Nephron progenitor cell (in vitro differentiated cells): ENCODE measurements at regions not wholly inside any gene's neighbourhood (a gene's known extent, or its start where the extent isn't known, plus 50 kb on each side); places are given as distances from the start of the nearest gene placed in this dataset.

ENCODE experiments used
- DNase-seq: peaks from one replicate; pipeline ENCODE4 v3.0.0; 2021
- H3K27ac Mint-ChIP-seq: 2 replicates; pipeline ENCODE4 v1.8.0; 2021; ENCODE audit warnings: mild to moderate bottlenecking, moderate library complexity, mixed read lengths
- H3K27me3 Mint-ChIP-seq: 2 replicates; pipeline ENCODE4 v1.8.0; 2021; ENCODE audit warnings: mild to moderate bottlenecking, low read depth, mixed read lengths; ENCODE audit not compliant: poor library complexity
- H3K36me3 Mint-ChIP-seq: 2 replicates; pipeline ENCODE4 v1.8.0; 2021; ENCODE audit warnings: low read depth, mixed read lengths
- H3K4me1 Mint-ChIP-seq: 2 replicates; pipeline ENCODE4 v1.8.0; 2021; ENCODE audit warnings: mixed read lengths
- H3K4me3 Mint-ChIP-seq: 2 replicates; pipeline ENCODE4 v1.8.0; 2021; ENCODE audit warnings: mild to moderate bottlenecking, moderate library complexity, mixed read lengths
- H3K9me3 Mint-ChIP-seq: 2 replicates; pipeline ENCODE4 v1.8.0; 2021; ENCODE audit warnings: mild to moderate bottlenecking, moderate library complexity, mixed read lengths
- TF ChIP-seq, protein P1 (sequence below): fragments of 200-600 bp; sonication (generic); IDR thresholded peaks from 2 replicates; pipeline ENCODE4 v1.5.0; 2021; ENCODE audit warnings: antibody characterized with exemption

DNA sequence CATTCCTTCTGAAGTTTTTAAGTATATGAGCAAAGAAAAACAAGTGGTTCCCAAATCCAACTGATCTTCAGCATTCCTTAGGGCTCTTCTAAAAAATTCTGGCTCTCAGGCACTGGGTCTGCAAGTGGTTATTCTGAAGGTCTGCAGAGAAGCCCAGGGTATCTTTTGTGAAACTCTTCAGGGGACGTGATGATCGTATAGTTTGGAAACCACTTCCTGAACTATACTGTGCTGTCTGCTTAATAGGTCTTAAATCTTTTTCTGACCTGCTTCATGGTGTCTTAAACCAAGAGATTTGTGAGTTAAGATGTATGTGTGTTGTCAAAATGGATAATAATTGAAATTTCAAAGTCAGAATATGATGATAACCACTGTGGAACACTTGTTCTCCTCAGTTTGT lies 115.5 kb downstream of the LHX9 start:
- Mint-ChIP-seq H3K27me3 (no peaks in the 10 kb centered on the region), H3K36me3 (no peaks in the 10 kb centered on the region), H3K9me3 (no peaks in the 10 kb centered on the region), H3K27ac (no peak overlapping the region), H3K4me3 (no peak overlapping the region), H3K4me1 (peaks cover 7% of the 10 kb centered on the region)
- no peak for DNase-seq
- TF ChIP-seq, protein P1, sequence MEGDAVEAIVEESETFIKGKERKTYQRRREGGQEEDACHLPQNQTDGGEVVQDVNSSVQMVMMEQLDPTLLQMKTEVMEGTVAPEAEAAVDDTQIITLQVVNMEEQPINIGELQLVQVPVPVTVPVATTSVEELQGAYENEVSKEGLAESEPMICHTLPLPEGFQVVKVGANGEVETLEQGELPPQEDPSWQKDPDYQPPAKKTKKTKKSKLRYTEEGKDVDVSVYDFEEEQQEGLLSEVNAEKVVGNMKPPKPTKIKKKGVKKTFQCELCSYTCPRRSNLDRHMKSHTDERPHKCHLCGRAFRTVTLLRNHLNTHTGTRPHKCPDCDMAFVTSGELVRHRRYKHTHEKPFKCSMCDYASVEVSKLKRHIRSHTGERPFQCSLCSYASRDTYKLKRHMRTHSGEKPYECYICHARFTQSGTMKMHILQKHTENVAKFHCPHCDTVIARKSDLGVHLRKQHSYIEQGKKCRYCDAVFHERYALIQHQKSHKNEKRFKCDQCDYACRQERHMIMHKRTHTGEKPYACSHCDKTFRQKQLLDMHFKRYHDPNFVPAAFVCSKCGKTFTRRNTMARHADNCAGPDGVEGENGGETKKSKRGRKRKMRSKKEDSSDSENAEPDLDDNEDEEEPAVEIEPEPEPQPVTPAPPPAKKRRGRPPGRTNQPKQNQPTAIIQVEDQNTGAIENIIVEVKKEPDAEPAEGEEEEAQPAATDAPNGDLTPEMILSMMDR, result no peak

DNA sequence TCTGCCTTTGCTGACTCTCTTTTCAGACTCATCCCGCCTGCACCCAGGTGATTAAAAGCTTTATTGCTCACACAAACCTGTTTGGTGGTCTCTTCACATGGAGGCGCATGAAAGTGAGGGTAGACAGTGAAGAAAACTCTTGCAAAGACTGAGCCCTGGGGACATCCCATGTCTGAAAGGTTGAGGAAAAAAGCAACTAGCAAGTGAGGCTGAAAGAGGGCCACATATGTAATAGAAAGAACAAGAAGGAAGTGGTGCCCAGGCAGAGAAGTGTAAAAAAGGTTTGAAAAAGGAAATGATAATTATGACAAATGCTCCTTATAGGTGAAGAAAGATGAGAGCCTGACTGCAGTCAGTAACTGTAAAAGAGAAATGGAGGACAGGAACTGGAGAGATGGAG lies 115.9 kb upstream of the NEK7 start:
- TF ChIP-seq, protein P1, result no peak
- DNase-seq, result no peak
- no peak overlapping the region for H3K4me3 Mint-ChIP-seq
- H3K36me3 Mint-ChIP-seq, result no peaks in the 10 kb centered on the region
- H3K9me3 Mint-ChIP-seq, result no peaks in the 10 kb centered on the region
- H3K4me1 Mint-ChIP-seq, result no peaks in the 10 kb centered on the region
- no peaks in the 10 kb centered on the region for H3K27me3 Mint-ChIP-seq
- no peak overlapping the region for H3K27ac Mint-ChIP-seq

GRCh38 chr1:198042168-198042567 lies 114.6 kb upstream of the NEK7 start:
- Mint-ChIP-seq H3K4me3 (no peak overlapping the region), H3K27ac (no peak overlapping the region), H3K4me1 (no peaks in the 10 kb centered on the region), H3K27me3 (no peaks in the 10 kb centered on the region), H3K9me3 (no peaks in the 10 kb centered on the region), H3K36me3 (no peaks in the 10 kb centered on the region)
- DNase-seq, result no peak
- TF ChIP-seq, protein P1, result no peak

DNA sequence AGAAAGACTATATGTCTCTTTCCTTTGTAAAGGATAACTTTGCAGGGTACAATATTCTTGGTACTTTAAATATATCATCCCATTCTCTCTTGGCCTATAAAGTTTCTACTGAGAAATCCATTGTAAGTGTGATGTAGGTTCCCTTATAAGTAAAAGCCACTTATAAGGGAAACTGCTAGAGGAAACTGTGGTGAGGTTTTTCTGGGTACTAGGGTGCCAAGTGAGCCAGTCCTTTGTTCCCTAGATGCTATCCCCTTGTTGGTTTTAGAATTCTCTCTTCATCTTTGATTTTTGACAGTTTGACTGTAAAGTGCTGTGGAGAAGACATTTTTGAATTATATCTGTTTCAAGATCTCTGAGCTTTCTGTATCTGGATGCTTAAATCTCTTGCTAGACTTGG lies 108.9 kb upstream of the NEK7 start:
- Mint-ChIP-seq H3K4me3 (no peak overlapping the region), H3K36me3 (no peaks in the 10 kb centered on the region), H3K27me3 (no peaks in the 10 kb centered on the region), H3K4me1 (no peaks in the 10 kb centered on the region), H3K9me3 (peaks cover 9% of the 10 kb centered on the region), H3K27ac (no peak overlapping the region)
- no peak for DNase-seq
- TF ChIP-seq, protein P1, result no peak

- TF ChIP-seq, protein P1, result no peak
- H3K27ac Mint-ChIP-seq, result no peak overlapping the region
- no peak overlapping the region for H3K4me3 Mint-ChIP-seq
- H3K36me3 Mint-ChIP-seq, result no peaks in the 10 kb centered on the region
- peaks cover 9% of the 10 kb centered on the region for H3K27me3 Mint-ChIP-seq
- no peak for DNase-seq
- H3K9me3 Mint-ChIP-seq, result peaks cover 9% of the 10 kb centered on the region
- H3K4me1 Mint-ChIP-seq, result no peaks in the 10 kb centered on the region
Observed at GRCh38 chr1:198054510-198054909, 102.3 kb upstream of the NEK7 start.

DNA sequence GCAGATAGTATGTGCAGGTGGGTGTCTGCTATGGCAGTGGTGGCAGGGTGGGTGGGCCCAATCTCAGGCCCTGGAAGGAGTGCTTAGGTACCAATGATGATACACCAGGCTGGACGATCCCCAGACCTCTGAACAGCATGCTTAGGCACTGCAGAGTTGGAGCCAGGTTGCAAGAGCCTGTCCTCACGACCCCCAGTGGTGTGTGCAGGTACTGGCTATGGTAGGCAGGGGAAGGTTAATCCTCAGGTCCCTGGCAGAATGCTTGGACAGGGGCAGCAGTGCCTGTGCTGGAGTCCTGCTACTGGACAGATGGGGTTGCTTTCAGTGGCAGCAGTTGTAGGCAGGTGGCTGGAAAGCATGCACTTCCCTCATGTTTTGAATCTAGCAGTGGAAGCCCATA lies 100.5 kb upstream of the NEK7 start:
- peak; percentile 10 for DNase-seq
- H3K27me3 Mint-ChIP-seq, result peaks cover 9% of the 10 kb centered on the region
- no peaks in the 10 kb centered on the region for H3K36me3 Mint-ChIP-seq
- no peak overlapping the region for H3K27ac Mint-ChIP-seq
- no peak overlapping the region for H3K4me3 Mint-ChIP-seq
- H3K9me3 Mint-ChIP-seq, result no peaks in the 10 kb centered on the region
- no peaks in the 10 kb centered on the region for H3K4me1 Mint-ChIP-seq
- TF ChIP-seq, protein P1, result no peak
